Large intestine (tissue), 3 donors: ENCODE measurements at regions not wholly inside any gene's neighbourhood (a gene's known extent, or its start where the extent isn't known, plus 50 kb on each side); places are given as distances from the start of the nearest gene placed in this dataset.

Source experiments
- DNase-seq, 2 donors: peaks; one replicate each; pipeline versions ENCODE4 v3.0.0 to v3.0.0-alpha.2; 2013
- H3K27ac ChIP-seq: one replicate; pipeline ENCODE4 v1.5.1; 2013; ENCODE audit warnings: low read length
- H3K27me3 ChIP-seq: 2 replicates; pipeline ENCODE4 v1.6.1; 2013; ENCODE audit warnings: low read length; ENCODE audit not compliant: control insufficient read depth, insufficient read depth
- H3K36me3 ChIP-seq: 2 replicates; pipeline ENCODE4 v1.6.1; 2013; ENCODE audit warnings: low read length; ENCODE audit not compliant: control insufficient read depth, insufficient read depth
- H3K4me1 ChIP-seq: one replicate; pipeline ENCODE4 v1.6.1; 2013; ENCODE audit warnings: low read length; ENCODE audit not compliant: control insufficient read depth, insufficient read depth
- H3K4me3 ChIP-seq: one replicate; pipeline ENCODE4 v1.5.1; 2013; ENCODE audit warnings: low read length
- H3K9me3 ChIP-seq: one replicate; pipeline ENCODE4 v1.6.1; 2013; ENCODE audit warnings: mild to moderate bottlenecking, low read depth, low read length, moderate library complexity; ENCODE audit not compliant: control insufficient read depth
- WGBS: methylation state at CpG from one replicate; pipeline ENCODE4 v1.1.5; 2013; ENCODE audit warnings: low lambda C conversion rate; ENCODE audit not compliant: insufficient coverage; 5-methylcytosine and 5-hydroxymethylcytosine counted together

DNA sequence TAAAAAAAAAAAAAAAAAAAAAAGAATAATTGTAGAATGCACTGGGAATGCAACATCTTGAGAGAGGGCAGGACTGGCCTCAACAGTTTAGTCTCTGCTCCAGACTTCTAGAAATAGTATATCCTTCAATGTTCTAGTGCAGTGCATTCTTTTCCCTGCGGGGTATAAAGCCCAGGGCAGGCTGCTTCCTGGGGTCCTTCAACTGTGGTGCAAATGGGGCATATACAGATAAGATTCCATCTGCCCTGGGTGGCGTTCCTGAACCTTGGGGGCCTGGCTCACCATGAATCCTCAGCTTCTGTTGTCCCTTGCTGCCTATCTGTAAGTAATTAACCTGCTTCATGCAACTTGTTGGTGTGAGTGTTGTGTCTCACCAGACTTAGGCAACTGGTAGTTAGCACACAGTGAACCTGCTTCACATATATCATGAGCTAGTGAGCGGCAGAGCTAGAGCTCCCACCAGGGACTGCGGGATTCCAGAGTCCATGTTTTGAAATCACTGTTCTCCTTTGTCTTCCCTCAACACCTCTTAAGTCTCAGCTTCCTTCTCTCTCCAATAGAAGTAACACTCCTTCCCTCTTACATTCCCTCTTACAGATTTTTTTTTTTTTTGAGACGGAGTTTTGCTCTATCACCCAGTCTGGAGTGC, 177.6 kb downstream of the SUDS3 start:
- Histone ChIP-seq H3K4me1 (no peaks in the 10 kb centered on the region), H3K4me3 (no peak overlapping the region), H3K27ac (no peak overlapping the region), H3K27me3 (no peaks in the 10 kb centered on the region), H3K9me3 (no peaks in the 10 kb centered on the region), H3K36me3 (no peaks in the 10 kb centered on the region)
- no peak for DNase-seq
- WGBS: 75% methylated on average over 2 of the region's 5 CpGs

DNA sequence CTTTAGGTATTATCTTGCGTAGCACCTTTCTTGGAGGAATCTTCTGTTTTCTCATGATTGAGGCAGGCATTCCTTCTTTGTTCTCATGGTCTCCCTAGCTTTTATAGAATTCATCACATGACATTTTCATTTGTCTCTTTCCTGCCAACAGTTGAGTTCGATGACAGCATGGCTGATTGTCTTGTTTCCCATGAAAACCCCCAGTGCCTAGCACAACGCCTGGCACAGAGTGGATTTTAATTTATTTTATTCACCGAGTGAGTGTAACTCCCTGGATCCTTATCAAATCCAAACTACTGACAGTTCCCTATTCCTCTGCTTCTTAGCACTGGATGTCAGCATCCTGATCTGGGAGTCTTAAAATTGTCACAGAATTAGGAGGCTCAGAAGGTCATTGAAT, 182.6 kb downstream of the SUDS3 start:
- Histone ChIP-seq H3K36me3 (no peaks in the 10 kb centered on the region), H3K27me3 (no peaks in the 10 kb centered on the region), H3K9me3 (no peaks in the 10 kb centered on the region), H3K27ac (no peak overlapping the region), H3K4me1 (no peaks in the 10 kb centered on the region), H3K4me3 (no peak overlapping the region)
- WGBS: 86% methylated on average over 2 of the region's 4 CpGs
- no peak for DNase-seq

DNA sequence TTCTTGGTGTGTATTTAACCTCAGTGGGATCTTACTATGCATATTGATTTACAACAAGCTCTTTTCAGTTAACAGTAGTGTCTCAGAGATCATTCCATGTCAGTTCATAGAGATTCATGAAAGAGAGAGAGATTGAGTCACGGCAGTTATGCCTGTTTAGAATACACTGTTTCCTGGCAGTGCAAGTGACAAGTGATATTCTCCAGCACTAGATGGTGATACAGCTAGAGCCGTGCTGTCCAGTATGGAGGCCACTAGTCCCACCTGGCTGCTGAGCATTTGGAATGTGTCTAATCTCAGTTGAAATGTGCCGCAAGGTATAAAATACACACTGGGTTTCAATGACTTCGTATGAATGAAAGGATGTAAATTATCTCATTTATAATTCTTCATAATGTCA, 184.4 kb downstream of the SUDS3 start:
- no peak for DNase-seq
- WGBS: no CpG with 5 or more reads among the region's 4 CpGs

DNA sequence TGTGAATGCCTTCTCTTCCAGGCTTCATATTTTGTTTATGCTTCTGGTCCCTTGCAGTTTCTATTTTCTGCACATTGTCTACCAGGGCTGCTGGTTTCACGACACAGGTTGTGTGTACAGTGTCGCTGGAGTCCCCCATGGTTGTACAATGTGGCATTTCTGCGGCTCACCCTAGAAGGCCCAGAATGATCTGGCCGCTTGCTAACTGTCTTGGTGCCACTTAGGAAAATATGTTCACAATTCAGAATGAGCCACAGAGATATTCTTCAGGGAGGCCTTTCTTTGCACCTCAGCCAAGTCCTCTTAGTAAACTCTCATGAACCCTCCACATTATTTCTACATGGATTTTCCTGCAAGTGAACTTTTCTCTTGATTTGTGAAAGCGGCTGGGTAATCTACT, 195.4 kb downstream of the SUDS3 start:
- Histone ChIP-seq H3K9me3 (peaks cover 6% of the 10 kb centered on the region), H3K27me3 (no peaks in the 10 kb centered on the region), H3K4me3 (no peak overlapping the region), H3K36me3 (no peaks in the 10 kb centered on the region), H3K4me1 (no peaks in the 10 kb centered on the region), H3K27ac (no peak overlapping the region)
- DNase-seq: no peak
- WGBS: 100% methylated on average over 1 of the region's 5 CpGs

More for the DNA sequence above, 184.4 kb downstream of the SUDS3 start:
- no peaks in the 10 kb centered on the region for H3K4me1 ChIP-seq
- H3K4me3 ChIP-seq: no peak overlapping the region
- no peaks in the 10 kb centered on the region for H3K36me3 ChIP-seq
- H3K27ac ChIP-seq: no peak overlapping the region
- no peaks in the 10 kb centered on the region for H3K9me3 ChIP-seq
- no peaks in the 10 kb centered on the region for H3K27me3 ChIP-seq

DNA sequence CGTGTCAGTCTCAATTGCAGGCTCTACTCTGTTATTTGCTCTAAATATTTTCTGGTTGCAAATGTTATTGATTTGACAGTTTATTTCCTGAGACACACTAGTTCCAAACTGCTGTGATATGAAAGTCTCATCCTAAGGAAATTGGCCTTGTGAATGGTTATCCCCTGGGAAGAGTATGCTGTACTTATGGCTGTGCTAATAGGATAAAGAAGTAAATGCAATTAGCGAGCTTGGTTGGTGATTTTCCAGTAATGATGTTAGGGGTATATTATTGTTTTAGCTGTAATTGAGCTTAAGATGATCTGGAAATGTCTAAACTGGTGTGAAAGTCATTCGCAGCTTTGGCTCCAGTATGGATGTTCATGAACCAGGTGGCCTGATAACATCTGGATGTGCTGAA, 197.9 kb downstream of the SUDS3 start:
- Histone ChIP-seq H3K4me1 (no peaks in the 10 kb centered on the region), H3K27ac (no peak overlapping the region), H3K36me3 (no peaks in the 10 kb centered on the region), H3K9me3 (peaks cover 6% of the 10 kb centered on the region), H3K4me3 (no peak overlapping the region), H3K27me3 (no peaks in the 10 kb centered on the region)
- no CpG with 5 or more reads among the region's 3 CpGs for WGBS
- DNase-seq: no peak

DNA sequence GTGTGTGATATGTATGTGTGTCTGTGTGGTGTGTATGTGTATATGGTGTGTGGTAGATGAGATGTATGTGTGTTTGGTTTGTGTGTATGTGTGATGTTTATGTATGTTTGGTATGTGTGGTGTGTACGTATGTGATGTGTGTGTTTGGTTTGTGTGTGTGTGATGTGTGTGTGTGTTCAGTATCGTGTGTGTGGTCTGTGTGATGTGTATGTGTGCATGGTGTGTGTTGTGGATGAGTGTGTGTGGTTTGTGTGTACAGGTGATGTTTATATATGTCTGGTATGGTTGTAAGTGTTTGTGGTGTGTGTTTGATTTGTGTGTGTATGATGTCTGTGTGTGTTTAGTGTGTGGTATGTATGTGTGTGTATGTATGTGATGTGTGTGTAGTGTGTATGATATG, 199.4 kb downstream of the SUDS3 start:
- no peak for DNase-seq
- H3K36me3 ChIP-seq: no peaks in the 10 kb centered on the region
- H3K9me3 ChIP-seq: peaks cover 6% of the 10 kb centered on the region
- no peaks in the 10 kb centered on the region for H3K27me3 ChIP-seq
- no peak overlapping the region for H3K27ac ChIP-seq
- no peak overlapping the region for H3K4me3 ChIP-seq
- whole genome bisulfite sequencing: no CpG with 5 or more reads among the region's 2 CpGs
- H3K4me1 ChIP-seq: no peaks in the 10 kb centered on the region

DNA sequence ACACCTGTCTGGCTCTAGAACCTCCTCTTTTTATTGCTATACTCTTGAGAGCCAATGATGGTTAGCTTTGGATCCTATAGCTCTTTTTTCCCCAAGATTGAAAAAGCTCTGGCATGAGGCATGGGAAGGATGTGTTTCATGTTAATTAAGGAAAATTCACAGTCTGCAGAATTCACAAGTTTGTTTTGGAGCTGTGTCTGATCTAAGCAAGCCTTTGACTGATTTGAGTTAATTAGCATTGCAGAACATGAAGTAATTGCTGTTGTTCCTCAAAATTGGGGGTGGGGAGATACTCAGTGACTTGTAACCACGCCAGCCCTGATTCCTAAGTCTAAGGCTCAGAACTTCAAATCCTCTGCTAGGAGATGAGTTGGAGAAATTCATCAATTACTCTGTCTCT, 205.0 kb downstream of the SUDS3 start:
- Histone ChIP-seq H3K4me3 (no peak overlapping the region), H3K36me3 (no peaks in the 10 kb centered on the region), H3K27me3 (no peaks in the 10 kb centered on the region), H3K9me3 (no peaks in the 10 kb centered on the region), H3K27ac (no peak overlapping the region), H3K4me1 (no peaks in the 10 kb centered on the region)
- WGBS: no CpG with 5 or more reads among the region's 1 CpG
- DNase-seq: no peak

DNA sequence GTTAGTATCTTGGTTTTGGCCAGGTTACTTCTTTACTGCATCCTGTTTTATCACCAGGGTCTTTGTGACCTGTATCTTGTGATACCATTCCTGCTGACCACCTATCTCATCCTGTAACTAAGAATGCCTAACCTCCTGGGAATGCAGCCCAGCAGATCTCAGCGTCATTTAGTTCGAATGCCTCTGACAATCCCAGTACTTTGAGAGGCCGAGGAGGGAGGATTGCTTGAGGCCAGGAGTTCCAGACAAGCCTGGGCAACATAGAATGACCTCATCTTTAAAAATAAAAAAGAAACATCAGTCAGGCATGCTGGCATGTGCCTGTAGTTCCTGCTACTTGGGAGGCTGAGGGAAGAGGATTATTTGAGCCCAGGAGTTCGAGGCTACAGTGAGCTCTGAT, 206.5 kb downstream of the SUDS3 start:
- no peaks in the 10 kb centered on the region for H3K27me3 ChIP-seq
- no peaks in the 10 kb centered on the region for H3K36me3 ChIP-seq
- DNase-seq: no peak
- no peak overlapping the region for H3K4me3 ChIP-seq
- H3K27ac ChIP-seq: no peak overlapping the region
- 100% methylated on average over 1 of the region's 4 CpGs for WGBS
- H3K9me3 ChIP-seq: no peaks in the 10 kb centered on the region
- no peaks in the 10 kb centered on the region for H3K4me1 ChIP-seq

DNA sequence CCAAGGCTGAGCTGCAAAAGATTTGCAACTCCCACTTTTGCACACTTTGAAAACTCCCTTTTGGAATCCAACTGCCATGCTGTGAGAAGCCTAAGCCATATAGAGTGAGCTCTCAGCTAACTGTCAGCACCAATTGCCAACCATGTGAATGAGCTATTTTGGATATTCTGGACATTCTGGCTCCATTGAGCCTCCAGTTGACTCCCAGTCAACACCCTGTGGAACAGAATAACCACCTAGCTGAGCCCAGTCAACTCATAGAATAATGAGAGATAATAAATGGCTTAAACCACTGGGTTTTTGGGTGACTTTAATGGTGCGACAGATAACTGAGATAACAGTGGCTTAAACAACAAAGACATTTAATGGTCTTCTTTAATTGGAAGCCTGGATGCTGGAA, 210.1 kb downstream of the SUDS3 start:
- Histone ChIP-seq H3K9me3 (no peaks in the 10 kb centered on the region), H3K36me3 (no peaks in the 10 kb centered on the region), H3K27me3 (no peaks in the 10 kb centered on the region), H3K4me3 (no peak overlapping the region), H3K27ac (no peak overlapping the region), H3K4me1 (no peaks in the 10 kb centered on the region)
- WGBS: no CpG with 5 or more reads among the region's 1 CpG
- DNase-seq: no peak

DNA sequence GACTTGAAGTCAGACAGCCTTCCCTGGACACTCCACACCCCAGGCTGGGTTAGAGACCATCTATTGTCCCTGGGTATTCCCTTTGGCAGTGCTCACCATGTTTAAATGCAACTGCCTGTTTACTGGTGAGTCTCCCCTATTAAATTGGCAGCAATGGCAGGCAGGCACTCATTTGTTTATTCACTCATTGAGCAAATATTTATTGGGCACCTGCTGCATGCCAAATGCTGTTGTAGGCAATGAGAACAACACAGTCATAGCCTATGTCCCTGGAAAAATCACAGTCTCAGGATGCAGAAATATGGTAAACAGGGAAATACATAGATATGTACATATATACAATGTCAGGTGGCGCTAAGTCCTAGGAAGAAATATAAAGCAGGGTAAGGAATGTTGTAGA, 212.8 kb downstream of the SUDS3 start:
- H3K27me3 ChIP-seq: no peaks in the 10 kb centered on the region
- no peak overlapping the region for H3K27ac ChIP-seq
- no peak overlapping the region for H3K4me3 ChIP-seq
- no peak for DNase-seq
- no CpG with 5 or more reads among the region's 1 CpG for WGBS
- no peaks in the 10 kb centered on the region for H3K36me3 ChIP-seq
- no peaks in the 10 kb centered on the region for H3K9me3 ChIP-seq
- no peaks in the 10 kb centered on the region for H3K4me1 ChIP-seq

DNA sequence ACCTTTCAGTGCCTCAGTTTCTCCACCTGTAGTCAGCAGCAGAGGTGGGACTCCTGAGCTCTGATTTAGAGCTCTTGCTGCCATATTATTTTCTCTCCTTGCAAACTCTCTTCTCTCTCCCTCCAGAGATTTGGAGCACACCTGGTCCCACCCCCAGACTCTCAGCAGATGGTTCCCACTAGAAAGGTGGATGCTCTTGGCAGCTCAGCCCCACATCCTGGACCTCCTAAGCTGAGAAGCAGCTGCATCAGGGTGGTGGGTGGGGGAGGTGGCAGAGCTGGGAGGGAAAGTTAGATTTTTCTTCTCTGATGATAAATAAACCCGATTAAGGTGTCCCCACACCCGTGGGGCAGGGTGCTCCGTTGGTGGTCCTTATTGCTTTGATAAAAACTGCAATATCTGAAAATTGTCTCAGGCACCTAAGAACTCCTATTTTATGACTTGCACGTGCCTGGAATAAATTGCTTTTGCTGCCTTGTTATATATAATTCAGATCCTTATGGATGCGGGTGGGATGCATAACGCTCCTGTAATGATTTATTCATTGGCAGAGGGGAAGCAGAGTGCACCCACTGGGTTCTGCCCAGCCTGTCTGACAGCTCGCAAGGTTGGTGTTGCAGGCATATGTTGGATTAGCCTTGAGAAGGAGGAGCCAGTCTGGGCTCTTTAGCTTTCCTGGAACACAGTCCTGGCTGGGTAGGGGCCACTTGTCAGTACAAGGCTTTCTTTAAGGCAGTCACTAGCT, 214.2 kb downstream of the SUDS3 start:
- Histone ChIP-seq H3K27ac (no peak overlapping the region), H3K9me3 (no peaks in the 10 kb centered on the region), H3K4me1 (no peaks in the 10 kb centered on the region), H3K27me3 (no peaks in the 10 kb centered on the region), H3K4me3 (no peak overlapping the region), H3K36me3 (no peaks in the 10 kb centered on the region)
- no CpG with 5 or more reads among the region's 7 CpGs for WGBS
- DNase-seq: no peak
